ENCODE measurements at regions not wholly inside any gene's neighbourhood (a gene's known extent, or its start where the extent isn't known, plus 50 kb on each side); places are given as distances from the start of the nearest gene placed in this dataset.
"Not testable (repeated sequence)": the region's sequence is repeated elsewhere in the genome, so short reads cannot be mapped to it uniquely, and the experiment has no call there.

DNA sequence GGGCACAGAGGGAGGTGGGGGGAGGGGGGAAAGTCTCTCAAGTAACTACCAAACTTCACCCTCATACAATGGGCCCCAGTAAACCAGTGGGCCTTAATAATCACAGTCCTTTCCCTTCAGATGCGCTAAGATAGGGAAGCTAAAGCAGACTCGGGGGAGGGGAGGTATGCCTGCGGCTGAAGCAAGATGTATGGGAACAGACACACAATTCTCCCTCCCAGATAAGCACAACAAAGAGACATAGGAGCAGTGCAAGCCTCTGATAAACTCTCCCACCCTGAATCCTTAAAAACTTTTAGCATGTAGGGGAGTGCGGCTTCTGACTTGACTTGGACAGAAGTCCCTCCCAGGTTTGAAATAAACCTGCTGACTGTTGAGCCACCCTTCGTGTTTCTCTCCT lies 54.7 kb downstream of the PROP1 start:
- intact Hi-C loops (cut with DNase I); DNase-seq: not testable (repeated sequence)

DNA sequence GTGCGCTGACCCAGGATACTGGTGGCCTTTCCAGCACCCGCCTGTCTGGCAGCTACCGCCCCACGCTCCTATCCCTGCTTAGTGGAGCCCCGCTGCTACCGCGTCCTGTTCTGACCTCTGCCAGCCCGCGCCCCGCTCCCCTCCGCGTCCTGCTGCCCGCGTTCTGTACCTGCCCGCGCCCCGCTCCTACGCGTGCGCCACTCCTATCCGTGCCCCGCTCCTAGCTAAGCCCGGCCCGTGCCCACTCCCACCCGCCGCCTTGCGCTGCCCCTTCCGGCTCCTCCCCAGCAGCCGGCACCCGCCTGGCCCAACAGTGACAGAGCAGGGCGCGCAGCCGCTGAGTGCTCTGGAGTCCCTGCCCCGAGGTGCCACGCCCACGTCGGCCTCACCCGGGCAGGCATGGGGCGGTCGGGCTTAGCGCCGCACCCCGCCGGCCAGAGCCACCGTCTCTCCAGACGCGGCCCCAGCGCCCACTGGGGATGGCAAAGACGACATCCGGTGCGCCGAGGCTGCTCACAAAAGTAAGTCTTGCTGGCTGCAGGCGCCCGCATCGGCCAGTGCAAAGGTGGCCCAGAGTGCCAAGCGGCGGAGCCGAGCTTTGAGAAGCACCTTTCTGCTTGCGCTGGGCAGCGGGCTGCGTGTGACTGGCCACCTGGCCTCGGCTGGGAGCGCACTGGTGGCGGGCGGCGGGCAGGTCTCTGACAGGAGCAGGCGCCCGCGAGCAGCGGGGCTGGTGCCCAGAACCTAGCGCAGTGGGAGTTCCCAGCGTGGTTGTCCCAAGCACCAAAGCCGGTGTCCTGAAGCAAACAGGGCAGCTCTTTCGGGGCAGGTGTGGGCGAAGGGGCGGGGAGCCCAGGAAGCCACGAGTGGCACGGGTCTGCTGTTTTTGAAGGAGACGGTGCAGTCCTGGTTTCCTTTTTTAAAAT lies 56.5 kb downstream of the PROP1 start:
- intact Hi-C loops (cut with DNase I); DNase-seq: not testable (repeated sequence)

- DNase-seq; intact Hi-C loops (cut with DNase I): not testable (repeated sequence)
Measured at GRCh38 chr5:177938767-177939166, 57.3 kb downstream of the PROP1 start.

- DNase-seq; intact Hi-C loops (cut with DNase I): not testable (repeated sequence)
Measured at GRCh38 chr5:177934233-177934632, 61.8 kb downstream of the PROP1 start.

DNA sequence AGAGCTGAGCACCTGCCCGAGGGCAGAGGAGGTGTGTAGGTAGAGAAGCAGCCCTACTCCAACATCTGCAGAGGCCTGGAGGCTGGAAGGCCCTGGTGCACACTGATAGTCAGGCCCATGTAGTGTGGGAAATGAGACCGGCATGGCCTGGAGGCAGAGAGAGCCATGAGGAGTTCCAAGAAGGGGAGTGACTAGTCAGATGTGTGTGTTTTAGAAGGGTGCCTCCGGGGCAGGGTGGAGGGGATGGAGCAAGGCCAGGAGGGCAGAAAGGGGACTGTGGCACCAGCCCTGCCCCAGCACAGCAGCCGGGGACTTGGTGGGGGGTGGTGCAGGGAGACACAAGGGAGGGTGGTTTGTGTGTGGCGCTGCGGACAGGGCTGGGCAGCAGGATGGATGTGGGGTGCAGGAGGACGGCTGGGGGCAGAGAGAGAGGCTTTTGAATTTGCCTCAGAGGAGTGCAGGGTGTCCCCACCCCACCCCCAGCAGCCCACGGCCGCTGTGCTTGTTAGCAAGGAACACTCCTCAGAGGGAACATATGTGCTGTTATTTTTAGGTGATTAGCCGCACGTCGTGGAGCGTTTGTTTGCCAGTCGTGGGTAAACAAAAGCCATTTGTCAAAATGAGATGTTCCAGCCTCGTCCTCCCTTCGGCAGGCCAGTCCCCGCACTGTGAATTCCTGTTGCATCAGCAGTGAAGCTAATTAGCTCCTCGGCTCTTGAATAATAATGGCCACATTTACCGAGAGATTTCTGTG lies 65.6 kb downstream of the PROP1 start:
- DNase-seq; intact Hi-C loops (cut with DNase I): not testable (repeated sequence)

DNA sequence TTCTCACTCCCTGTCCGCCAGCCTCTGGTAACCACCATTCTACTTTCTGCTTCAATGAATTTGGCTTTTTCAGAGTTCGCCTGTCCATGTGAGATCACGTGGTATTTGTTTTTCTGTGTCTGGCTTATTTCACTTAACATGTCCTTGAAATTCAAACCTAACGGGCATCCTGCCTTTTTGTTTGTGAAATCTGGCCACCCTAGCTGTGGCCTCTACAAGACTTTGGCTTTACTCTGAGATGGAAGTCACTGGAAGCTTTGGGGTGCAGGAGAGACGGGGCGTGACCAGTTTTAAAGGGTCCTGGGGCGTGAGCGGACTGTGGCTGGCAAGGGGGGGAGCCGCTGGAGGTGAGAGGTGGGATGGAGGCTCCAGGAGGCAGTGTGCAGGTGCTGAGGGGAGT lies 66.4 kb downstream of the PROP1 start:
- intact Hi-C loops (cut with DNase I); DNase-seq: not testable (repeated sequence)

DNA sequence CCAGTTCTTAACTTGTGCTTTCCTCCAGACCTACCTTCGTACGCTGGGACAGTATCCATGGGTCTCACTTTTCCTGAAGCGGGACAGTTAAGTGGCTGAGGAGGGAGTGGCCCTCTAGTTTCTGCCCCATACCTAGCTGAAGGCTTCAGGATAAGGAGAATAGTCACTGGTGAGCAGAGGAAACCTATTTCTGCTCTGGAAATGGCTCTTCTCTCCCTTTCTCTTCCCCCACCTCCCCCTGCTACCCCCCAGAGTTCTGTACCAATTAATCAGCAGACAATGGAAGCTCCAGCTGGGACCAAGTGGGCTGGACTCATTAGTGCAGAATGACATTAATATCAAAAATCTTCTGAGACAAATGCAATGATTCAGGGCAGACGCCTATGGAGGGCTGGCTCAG lies 68.5 kb downstream of the PROP1 start:
- intact Hi-C loops (cut with DNase I); DNase-seq: not testable (repeated sequence)

DNA sequence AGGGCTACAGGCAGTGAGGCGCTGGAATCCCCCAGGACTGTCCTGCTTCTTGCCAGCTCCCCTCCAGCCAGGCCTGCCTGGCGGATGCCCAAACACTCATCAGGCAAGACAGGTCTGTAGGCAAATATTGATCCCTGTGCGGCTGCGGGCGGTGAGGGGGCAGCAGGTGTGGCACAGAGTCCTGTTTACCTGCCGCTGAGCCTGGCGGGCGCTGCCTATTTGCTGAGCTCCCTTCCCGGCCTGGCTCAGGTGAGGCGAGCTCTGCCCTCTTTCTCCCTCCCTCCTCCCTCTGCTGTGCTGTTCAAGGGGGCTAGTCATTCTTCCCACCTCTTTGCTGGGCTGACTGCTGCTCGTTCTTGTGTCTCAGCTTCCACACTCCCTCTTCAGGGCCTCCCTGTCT lies 71.5 kb downstream of the PROP1 start:
- intact Hi-C loops (cut with DNase I); DNase-seq: not testable (repeated sequence)

GRCh38 chr5:177923837-177924236 lies 72.2 kb downstream of the PROP1 start:
- intact Hi-C loops (cut with DNase I); DNase-seq: not testable (repeated sequence)

DNA sequence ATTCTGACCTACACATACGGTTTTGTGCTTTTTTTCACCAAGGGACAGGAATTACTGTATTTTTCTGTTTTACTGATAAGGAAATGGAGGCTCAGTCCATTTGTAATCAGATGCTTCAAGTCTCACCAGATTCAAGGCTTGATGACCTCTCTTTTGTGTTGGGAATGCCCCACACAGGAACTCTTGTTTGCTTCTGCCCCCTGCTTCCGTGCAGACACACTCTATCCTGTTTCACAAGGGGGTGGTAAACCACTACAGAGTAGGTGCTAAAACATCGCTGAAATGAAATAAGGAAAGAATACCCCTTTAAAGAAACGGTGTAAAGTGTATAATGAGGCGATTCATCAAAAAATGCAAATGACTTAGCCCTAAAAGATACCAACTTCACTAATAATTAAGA lies 72.9 kb downstream of the PROP1 start:
- DNase-seq; intact Hi-C loops (cut with DNase I): not testable (repeated sequence)

GRCh38 chr5:177909261-177909660 lies 86.8 kb downstream of the PROP1 start:
- intact Hi-C loops (cut with DNase I); DNase-seq: not testable (repeated sequence)

GRCh38 chr5:177902806-177903205 lies 93.2 kb downstream of the PROP1 start:
- DNase-seq; intact Hi-C loops (cut with DNase I): not testable (repeated sequence)

- intact Hi-C loops (cut with DNase I); DNase-seq: not testable (repeated sequence)
Measured at GRCh38 chr5:177900066-177900465, 96.0 kb downstream of the PROP1 start.

- intact Hi-C loops (cut with DNase I); DNase-seq: not testable (repeated sequence)
Measured at GRCh38 chr5:177894681-177895453, 101.2 kb downstream of the PROP1 start.

DNA sequence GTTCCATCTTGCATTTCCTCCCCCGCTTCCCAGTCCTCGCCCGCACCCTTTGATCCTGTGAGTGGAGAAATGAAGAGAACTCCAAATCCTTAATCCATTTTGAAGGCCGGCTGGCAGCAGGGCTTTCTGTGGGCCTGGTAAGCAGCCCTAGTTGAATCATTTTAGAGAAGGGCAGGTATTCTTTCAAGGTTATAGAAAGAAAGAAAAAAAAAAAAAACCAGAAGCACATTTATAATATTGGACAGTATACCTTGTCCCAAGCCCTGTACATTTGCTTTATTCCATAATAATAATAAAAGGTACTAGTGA lies 103.7 kb downstream of the PROP1 start:
- peak in 1 of 42 donors; percentile 2 for DNase-seq
- intact Hi-C loops (cut with DNase I) = not testable (repeated sequence)

- DNase-seq = peak in 36 of 42 donors; percentile 6 to 73 (median 37)
- intact Hi-C loops (cut with DNase I) = not testable (repeated sequence)
Measured at GRCh38 chr5:177891547-177892356, 104.3 kb downstream of the PROP1 start.

DNA sequence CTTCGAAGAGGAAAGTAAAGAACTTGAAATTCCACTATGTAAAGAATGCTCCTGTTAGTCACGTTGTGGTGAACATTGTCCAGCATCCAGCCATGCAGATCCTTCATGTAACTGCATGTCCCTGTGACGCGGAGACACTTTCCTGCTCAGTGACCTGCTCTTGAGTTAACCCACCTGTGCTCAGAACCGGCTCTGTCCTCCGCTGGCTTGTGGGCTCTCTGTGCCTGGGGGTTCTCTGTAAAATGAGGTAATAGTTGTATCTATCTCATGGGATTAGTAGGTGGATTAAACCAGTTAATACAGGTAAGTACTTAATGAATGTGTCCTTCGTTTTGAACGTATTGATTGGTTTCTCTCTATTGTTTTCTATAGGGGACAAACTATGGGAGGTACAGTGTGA lies 100.6 kb upstream of the FAM153A start:
- DNase-seq; intact Hi-C loops (cut with DNase I): not testable (repeated sequence)

GRCh38 chr5:177875900-177876238 lies 93.2 kb upstream of the FAM153A start:
- DNase-seq; intact Hi-C loops (cut with DNase I): not testable (repeated sequence)

All from head of caudate nucleus (tissue), 42 donors.